GM12873 (cell line): ENCODE measurements at regions not wholly inside any gene's neighbourhood (a gene's known extent, or its start where the extent isn't known, plus 50 kb on each side); places are given as distances from the start of the nearest gene placed in this dataset.

Source experiments
- CTCF ChIP-seq: IDR thresholded peaks from 2 replicates; pipeline ENCODE4 v1.5.1; 2012; ENCODE audit warnings: low read depth, mild to moderate bottlenecking, moderate library complexity, low read length, control low read depth; ENCODE audit not compliant: insufficient read depth; ENCODE audit errors: missing control alignments

- TF ChIP-seq CTCF: no peak
Measured at GRCh38 chr6:81242624-81243023, 509.9 kb downstream of the TENT5A start.

GRCh38 chr6:81241126-81242041 lies 511.1 kb downstream of the TENT5A start:
- no peak for TF ChIP-seq CTCF

- TF ChIP-seq CTCF: no peak
Measured at GRCh38 chr6:81238390-81238789, 514.1 kb downstream of the TENT5A start.

GRCh38 chr6:81237226-81237625 lies 515.3 kb downstream of the TENT5A start:
- no peak for TF ChIP-seq CTCF

GRCh38 chr6:81235512-81235911 lies 517.0 kb downstream of the TENT5A start:
- TF ChIP-seq CTCF: no peak

- no peak for TF ChIP-seq CTCF
Measured at GRCh38 chr6:81233990-81234389, 518.5 kb downstream of the TENT5A start.

- no peak for TF ChIP-seq CTCF
Measured at GRCh38 chr6:81228912-81229555, 523.4 kb downstream of the TENT5A start.
